ENCODE measurements at regions not wholly inside any gene's neighbourhood (a gene's known extent, or its start where the extent isn't known, plus 50 kb on each side); places are given as distances from the start of the nearest gene placed in this dataset.
"Not testable (repeated sequence)": the region's sequence is repeated elsewhere in the genome, so short reads cannot be mapped to it uniquely, and the experiment has no call there.

- POLR2A ChIA-PET, result no interaction called here
- Mint-ChIP-seq H3K27ac (no peak overlapping the region), H3K4me3 (no peak overlapping the region), H3K36me3 (no peaks in the 10 kb centered on the region), H3K27me3 (no peaks in the 10 kb centered on the region), H3K9me3 (peaks cover under 1% of the 10 kb centered on the region), H3K4me1 (ENCODE audit: low read depth) (no peaks in the 10 kb centered on the region)
- intact Hi-C loops (cut with micrococcal nuclease), result no loop called here
- DNase-seq, result no peak
- CTCF ChIA-PET, result no interaction called here
Measured at GRCh38 chr3:95476534-95476933, 1337.9 kb upstream of the EPHA6 start.

DNA sequence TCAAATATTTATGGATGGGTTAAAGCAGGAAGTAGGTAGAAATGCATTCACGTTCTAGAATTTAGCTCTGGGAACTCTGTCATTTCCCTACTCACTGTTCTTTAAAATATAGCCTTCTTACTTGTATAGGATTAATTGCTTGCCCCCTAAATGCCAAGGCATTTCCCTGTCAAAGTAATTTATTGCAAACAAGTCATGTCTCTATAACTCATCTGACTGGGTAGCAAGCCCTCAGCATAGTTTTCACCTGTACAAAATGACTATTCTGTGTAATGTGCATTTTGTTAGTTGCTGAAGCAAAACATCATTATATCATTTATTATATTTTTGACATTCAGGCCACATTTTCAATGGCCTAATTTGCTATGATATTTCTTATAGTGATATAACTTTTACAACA lies 1308.2 kb upstream of the EPHA6 start:
- CTCF ChIA-PET, result no interaction called here
- Mint-ChIP-seq H3K27me3 (no peaks in the 10 kb centered on the region), H3K9me3 (peaks cover 5% of the 10 kb centered on the region), H3K4me3 (no peak overlapping the region), H3K4me1 (ENCODE audit: low read depth) (no peaks in the 10 kb centered on the region), H3K27ac (no peak overlapping the region), H3K36me3 (no peaks in the 10 kb centered on the region)
- DNase-seq, result no peak
- intact Hi-C loops (cut with micrococcal nuclease), result no loop called here
- POLR2A ChIA-PET, result no interaction called here

GRCh38 chr3:95508124-95508523 lies 1306.3 kb upstream of the EPHA6 start:
- Mint-ChIP-seq H3K4me1 (ENCODE audit: low read depth) (no peaks in the 10 kb centered on the region), H3K27me3 (no peaks in the 10 kb centered on the region), H3K9me3 (peaks cover 3% of the 10 kb centered on the region), H3K36me3 (no peaks in the 10 kb centered on the region), H3K27ac (no peak overlapping the region), H3K4me3 (no peak overlapping the region)
- intact Hi-C loops (cut with micrococcal nuclease), result no loop called here
- ChIA-PET CTCF (no interaction called here), POLR2A (no interaction called here)
- no peak for DNase-seq

- H3K9me3 Mint-ChIP-seq, result peaks cover 3% of the 10 kb centered on the region
- no peak for DNase-seq
- POLR2A ChIA-PET, result no interaction called here
- H3K27ac Mint-ChIP-seq, result no peak overlapping the region
- H3K4me3 Mint-ChIP-seq, result no peak overlapping the region
- intact Hi-C loops (cut with micrococcal nuclease), result no loop called here
- H3K4me1 Mint-ChIP-seq (ENCODE audit: low read depth), result no peaks in the 10 kb centered on the region
- no peaks in the 10 kb centered on the region for H3K36me3 Mint-ChIP-seq
- CTCF ChIA-PET, result no interaction called here
- H3K27me3 Mint-ChIP-seq, result no peaks in the 10 kb centered on the region
Measured at GRCh38 chr3:95511828-95512227, 1302.6 kb upstream of the EPHA6 start.

GRCh38 chr3:95514260-95514659 lies 1300.1 kb upstream of the EPHA6 start:
- Mint-ChIP-seq H3K27me3 (no peaks in the 10 kb centered on the region), H3K27ac (no peak overlapping the region), H3K4me3 (no peak overlapping the region), H3K36me3 (no peaks in the 10 kb centered on the region), H3K4me1 (ENCODE audit: low read depth) (no peaks in the 10 kb centered on the region), H3K9me3 (peaks cover under 1% of the 10 kb centered on the region)
- ChIA-PET POLR2A (no interaction called here), CTCF (no interaction called here)
- intact Hi-C loops (cut with micrococcal nuclease), result no loop called here
- DNase-seq, result no peak

- Mint-ChIP-seq H3K4me3 (no peak overlapping the region), H3K4me1 (ENCODE audit: low read depth) (no peaks in the 10 kb centered on the region), H3K27ac (no peak overlapping the region), H3K9me3 (peaks cover 2% of the 10 kb centered on the region), H3K27me3 (no peaks in the 10 kb centered on the region), H3K36me3 (no peaks in the 10 kb centered on the region)
- intact Hi-C loops (cut with micrococcal nuclease), result no loop called here
- CTCF ChIA-PET, result no interaction called here
- POLR2A ChIA-PET, result no interaction called here
- DNase-seq, result no peak
Measured at GRCh38 chr3:95521396-95521795, 1293.0 kb upstream of the EPHA6 start.

DNA sequence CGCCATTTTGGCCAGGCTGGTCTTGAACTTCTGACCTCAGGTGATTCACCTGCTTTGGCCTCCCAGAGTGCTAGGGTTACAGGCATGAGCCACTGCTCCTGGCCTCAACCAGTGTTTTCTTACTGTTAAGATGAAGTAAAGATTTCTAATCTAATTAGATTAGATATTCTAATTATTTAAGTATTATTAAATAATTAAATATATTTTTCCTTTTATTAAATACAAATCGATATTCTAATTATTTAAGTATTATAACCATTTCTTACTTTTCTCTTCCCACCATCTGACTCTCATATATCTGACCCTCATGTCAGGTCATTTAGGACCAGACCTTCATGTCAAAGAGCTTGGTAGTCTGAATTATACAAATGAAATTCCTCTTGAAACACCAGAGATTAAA lies 1291.9 kb upstream of the EPHA6 start:
- peaks cover 2% of the 10 kb centered on the region for H3K9me3 Mint-ChIP-seq
- CTCF ChIA-PET, result no interaction called here

GRCh38 chr3:95539950-95540483 lies 1274.4 kb upstream of the EPHA6 start:
- H3K36me3 Mint-ChIP-seq, result no peaks in the 10 kb centered on the region
- no peak for DNase-seq
- CTCF ChIA-PET, result no interaction called here
- H3K4me3 Mint-ChIP-seq, result no peak overlapping the region
- H3K27me3 Mint-ChIP-seq, result no peaks in the 10 kb centered on the region
- peaks cover 7% of the 10 kb centered on the region for H3K9me3 Mint-ChIP-seq
- H3K27ac Mint-ChIP-seq, result no peak overlapping the region
- POLR2A ChIA-PET, result no interaction called here
- intact Hi-C loops (cut with micrococcal nuclease), result no loop called here
- H3K4me1 Mint-ChIP-seq (ENCODE audit: low read depth), result no peaks in the 10 kb centered on the region

More for the DNA sequence above, 1291.9 kb upstream of the EPHA6 start:
- Mint-ChIP-seq H3K27me3 (no peaks in the 10 kb centered on the region), H3K4me3 (no peak overlapping the region), H3K27ac (no peak overlapping the region), H3K4me1 (ENCODE audit: low read depth) (no peaks in the 10 kb centered on the region), H3K36me3 (no peaks in the 10 kb centered on the region)
- intact Hi-C loops (cut with micrococcal nuclease), result no loop called here
- no peak for DNase-seq
- POLR2A ChIA-PET, result no interaction called here

GRCh38 chr3:95565502-95565901 lies 1248.9 kb upstream of the EPHA6 start:
- intact Hi-C loops (cut with micrococcal nuclease), result no loop called here
- CTCF ChIA-PET, result no interaction called here
- no peak overlapping the region for H3K4me3 Mint-ChIP-seq

GRCh38 chr3:95567346-95567745 lies 1247.0 kb upstream of the EPHA6 start:
- intact Hi-C loops (cut with micrococcal nuclease), result no loop called here
- CTCF ChIA-PET, result no interaction called here

More at GRCh38 chr3:95565502-95565901, 1248.9 kb upstream of the EPHA6 start:
- no peaks in the 10 kb centered on the region for H3K36me3 Mint-ChIP-seq
- POLR2A ChIA-PET, result no interaction called here
- H3K4me1 Mint-ChIP-seq (ENCODE audit: low read depth), result no peaks in the 10 kb centered on the region
- no peak for DNase-seq
- H3K9me3 Mint-ChIP-seq, result peaks cover 10% of the 10 kb centered on the region
- H3K27ac Mint-ChIP-seq, result no peak overlapping the region
- no peaks in the 10 kb centered on the region for H3K27me3 Mint-ChIP-seq

DNA sequence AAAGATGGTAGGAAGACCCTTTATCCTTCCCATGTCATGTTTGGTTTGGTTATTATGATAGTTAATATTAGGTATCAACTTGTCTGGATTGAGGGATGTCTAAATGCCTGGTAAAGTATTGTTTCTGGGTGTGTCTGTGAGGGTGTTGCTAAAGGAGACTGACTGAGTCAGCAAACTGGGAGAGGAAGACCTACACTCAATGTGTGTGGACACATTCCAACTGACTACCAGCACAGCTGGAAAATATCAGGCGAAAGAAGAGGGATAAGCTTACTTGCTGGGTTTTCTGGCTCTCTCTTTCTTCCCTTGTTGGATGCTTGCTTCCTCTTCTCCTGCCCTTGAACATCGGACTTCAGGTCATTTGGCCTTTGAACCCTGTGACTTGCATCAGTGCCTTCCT lies 1227.6 kb upstream of the EPHA6 start:
- Mint-ChIP-seq H3K9me3 (peaks cover 2% of the 10 kb centered on the region), H3K4me1 (ENCODE audit: low read depth) (no peaks in the 10 kb centered on the region), H3K36me3 (no peaks in the 10 kb centered on the region), H3K27ac (no peak overlapping the region), H3K27me3 (no peaks in the 10 kb centered on the region), H3K4me3 (no peak overlapping the region)
- no peak for DNase-seq
- intact Hi-C loops (cut with micrococcal nuclease), result no loop called here
- ChIA-PET CTCF (no interaction called here), POLR2A (no interaction called here)

More at GRCh38 chr3:95567346-95567745, 1247.0 kb upstream of the EPHA6 start:
- Mint-ChIP-seq H3K27me3 (no peaks in the 10 kb centered on the region), H3K4me3 (no peak overlapping the region), H3K36me3 (no peaks in the 10 kb centered on the region), H3K9me3 (peaks cover 10% of the 10 kb centered on the region), H3K4me1 (ENCODE audit: low read depth) (no peaks in the 10 kb centered on the region), H3K27ac (no peak overlapping the region)
- POLR2A ChIA-PET, result no interaction called here
- no peak for DNase-seq

DNA sequence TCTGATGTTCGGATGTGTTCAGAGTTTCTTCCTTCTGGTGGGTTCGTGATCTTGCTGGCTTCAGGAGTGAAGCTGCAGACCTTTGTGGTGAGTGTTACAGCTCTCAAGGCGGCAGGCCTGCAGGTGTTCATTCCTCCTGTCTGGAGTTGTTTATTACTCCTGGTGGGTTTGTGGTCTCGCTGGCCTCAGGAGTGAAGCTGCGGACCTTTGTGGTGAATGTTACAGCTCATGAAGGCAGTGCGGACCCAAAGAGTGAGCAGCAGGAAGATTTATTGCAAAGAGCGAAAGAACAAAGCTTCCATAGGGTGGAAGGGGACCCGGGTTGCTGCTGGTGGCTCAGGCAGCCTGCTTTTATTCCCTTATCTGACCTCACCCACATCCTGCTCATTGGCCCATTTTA lies 1226.8 kb upstream of the EPHA6 start:
- H3K4me3 Mint-ChIP-seq; POLR2A ChIA-PET; DNase-seq; H3K9me3 Mint-ChIP-seq; intact Hi-C loops (cut with micrococcal nuclease); H3K27me3 Mint-ChIP-seq; H3K36me3 Mint-ChIP-seq; H3K4me1 Mint-ChIP-seq (ENCODE audit: low read depth); CTCF ChIA-PET; H3K27ac Mint-ChIP-seq: not testable (repeated sequence)

DNA sequence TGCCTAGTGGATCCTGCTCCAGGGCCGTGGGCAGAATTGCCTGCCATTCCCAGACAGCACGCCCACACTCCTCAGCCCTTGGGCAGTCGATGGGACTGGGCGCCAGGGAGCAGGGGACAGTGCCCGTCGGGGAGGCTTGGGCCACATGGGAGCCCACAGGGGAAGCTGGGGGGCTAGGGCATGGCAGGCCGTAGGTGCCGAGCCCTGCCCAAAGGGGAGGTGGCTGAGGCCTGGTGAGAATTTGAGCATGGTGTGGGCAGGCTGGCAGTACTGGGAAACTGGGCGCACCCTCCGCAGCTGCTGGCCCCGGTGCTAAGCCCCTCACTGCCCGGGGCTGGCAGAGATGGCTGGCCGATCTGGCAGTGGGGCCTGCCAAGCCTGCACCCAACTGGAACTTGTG lies 1225.9 kb upstream of the EPHA6 start:
- Mint-ChIP-seq H3K9me3 (peaks cover 2% of the 10 kb centered on the region), H3K36me3 (no peaks in the 10 kb centered on the region), H3K27me3 (no peaks in the 10 kb centered on the region), H3K27ac (no peak overlapping the region), H3K4me1 (ENCODE audit: low read depth) (no peaks in the 10 kb centered on the region), H3K4me3 (no peak overlapping the region)
- DNase-seq, result no peak
- CTCF ChIA-PET, result no interaction called here
- POLR2A ChIA-PET, result no interaction called here
- intact Hi-C loops (cut with micrococcal nuclease), result no loop called here
